ENCODE measurements at regions not wholly inside any gene's neighbourhood (a gene's known extent, or its start where the extent isn't known, plus 50 kb on each side); places are given as distances from the start of the nearest gene placed in this dataset.
"Not testable (repeated sequence)": the region's sequence is repeated elsewhere in the genome, so short reads cannot be mapped to it uniquely, and the experiment has no call there.

DNA sequence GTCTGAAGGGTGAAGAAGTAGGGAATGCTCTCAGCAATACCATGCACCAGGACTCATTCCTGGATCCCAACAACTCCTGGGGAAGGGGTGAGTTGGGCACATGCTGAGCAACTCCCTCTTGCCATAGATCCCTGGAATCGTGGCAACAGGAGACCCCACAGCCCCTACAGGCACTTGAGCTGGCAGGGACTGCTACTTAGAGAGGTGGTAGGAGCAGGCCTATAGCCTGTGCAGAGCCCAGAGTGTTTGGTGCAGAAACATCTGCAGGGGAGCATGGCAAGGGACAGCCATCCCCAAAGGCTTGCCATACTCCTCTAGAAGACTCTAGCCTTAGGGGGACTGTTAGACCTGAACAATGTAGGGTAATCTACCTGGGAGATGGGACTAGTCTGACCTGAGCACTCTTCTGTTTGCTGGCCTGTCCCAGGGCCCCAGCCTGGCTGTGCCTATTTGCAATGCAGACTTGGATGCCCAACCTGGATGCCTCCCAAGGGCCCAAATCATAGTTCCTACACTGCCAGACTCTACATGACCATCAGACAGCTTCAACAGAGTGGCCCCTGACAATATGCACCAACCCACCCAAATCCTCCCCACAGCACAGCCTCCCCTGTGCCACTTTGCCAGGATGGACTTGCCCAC lies 568.6 kb upstream of the KIF2B start:
- no peak for DNase-seq (ENCODE audit: extremely low read depth in 1 of 11, low read depth in 9 of 11, low spot score in 4 of 11)

DNA sequence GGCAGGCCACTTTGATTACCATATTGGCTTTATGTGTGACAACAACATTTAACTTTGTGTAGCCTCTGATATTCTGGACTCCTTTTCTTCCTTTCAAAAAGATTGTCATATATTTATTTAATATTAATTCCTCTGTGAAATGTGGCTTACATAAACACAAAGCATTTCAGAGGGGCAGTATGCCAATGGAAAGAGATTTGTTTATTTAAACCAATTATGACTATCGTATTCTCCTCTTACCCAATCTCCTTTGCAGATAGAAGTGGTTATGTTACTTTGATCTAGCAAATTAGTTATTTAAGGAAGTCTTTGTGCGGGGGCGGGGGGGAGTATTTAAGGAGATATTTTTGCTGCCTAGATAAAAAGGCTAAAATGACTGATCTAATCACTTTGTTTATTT lies 573.7 kb upstream of the KIF2B start:
- DNase-seq (ENCODE audit: extremely low read depth in 1 of 11, low read depth in 9 of 11, low spot score in 4 of 11), result no peak

DNA sequence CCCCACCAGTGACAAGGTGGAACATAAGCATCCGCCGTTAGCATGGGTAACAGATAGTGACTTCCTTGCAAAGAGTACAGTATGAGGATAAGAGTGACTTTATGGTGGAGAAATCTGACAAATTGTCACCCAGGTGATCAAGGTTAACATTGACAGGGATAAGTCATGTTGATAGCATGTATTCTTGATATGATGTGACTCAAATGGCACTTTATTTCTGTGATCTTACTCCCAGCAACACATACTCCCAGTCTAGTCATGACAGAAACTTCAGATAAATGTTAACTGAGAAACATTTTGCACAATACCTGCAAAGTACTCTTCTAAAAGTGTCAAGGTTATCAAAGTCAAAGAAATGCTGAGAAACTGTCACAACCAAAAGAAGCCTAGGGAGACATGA lies 588.6 kb upstream of the KIF2B start:
- DNase-seq (ENCODE audit: extremely low read depth in 1 of 11, low read depth in 9 of 11, low spot score in 4 of 11), result no peak

DNA sequence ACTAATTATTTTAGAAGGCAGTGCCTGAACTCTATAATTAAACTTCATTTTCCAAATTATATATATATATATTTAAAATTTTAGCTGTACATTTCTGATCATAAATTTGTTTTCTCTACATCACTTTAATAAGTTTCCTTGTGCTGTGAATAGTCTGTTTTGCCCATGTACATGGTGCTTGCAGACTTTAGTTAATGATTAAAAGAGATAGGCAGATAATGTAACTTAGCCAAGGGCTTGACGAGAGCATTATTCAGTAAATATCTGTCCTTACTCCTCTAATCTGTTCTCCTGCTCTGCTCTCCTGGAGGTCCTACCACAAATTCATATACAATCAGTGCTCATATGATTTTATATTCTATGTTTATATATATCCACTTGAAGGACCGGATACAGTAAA lies 595.2 kb upstream of the KIF2B start:
- DNase-seq (ENCODE audit: extremely low read depth in 1 of 11, low read depth in 9 of 11, low spot score in 4 of 11), result peak in 1 of 11 donors; percentile 0

DNA sequence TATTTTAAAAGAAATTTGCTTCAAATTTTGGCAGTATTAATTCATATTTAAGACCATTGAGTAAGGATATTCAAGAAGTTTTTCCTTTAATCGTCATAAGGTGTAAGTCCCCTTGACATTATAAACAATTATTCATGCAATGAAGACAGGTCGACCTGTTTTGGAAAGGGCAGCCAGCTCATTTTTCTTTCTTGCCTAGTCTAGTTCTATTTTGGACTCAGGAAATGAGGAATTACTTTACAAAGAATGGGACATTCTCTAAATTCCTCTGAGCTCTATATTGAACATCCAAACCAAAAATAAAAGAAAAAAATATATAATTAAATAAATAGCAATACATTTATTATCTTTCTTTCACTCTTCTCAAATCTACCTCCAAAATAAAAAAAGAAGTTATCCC lies 595.6 kb upstream of the KIF2B start:
- no peak for DNase-seq (ENCODE audit: extremely low read depth in 1 of 11, low read depth in 9 of 11, low spot score in 4 of 11)

DNA sequence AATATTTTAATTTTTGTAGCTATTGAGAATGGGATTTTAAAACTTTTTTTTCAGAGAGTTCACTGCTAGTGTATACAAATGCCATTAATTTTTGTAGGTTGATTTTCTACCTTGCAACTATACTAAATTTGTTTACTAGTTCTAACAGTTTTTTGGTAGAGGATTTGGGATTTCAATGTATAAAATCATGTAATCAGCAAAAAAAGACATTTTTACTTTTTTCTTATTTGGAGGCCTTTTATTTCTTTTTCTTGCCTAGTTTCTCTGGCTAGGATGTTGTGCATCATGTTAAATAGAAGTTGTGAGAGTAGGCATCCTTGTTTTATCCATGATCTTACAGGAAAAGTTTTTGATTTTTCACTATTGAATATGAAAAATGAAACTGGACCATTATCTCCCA lies 602.9 kb upstream of the KIF2B start:
- no peak for DNase-seq (ENCODE audit: extremely low read depth in 1 of 11, low read depth in 9 of 11, low spot score in 4 of 11)

DNA sequence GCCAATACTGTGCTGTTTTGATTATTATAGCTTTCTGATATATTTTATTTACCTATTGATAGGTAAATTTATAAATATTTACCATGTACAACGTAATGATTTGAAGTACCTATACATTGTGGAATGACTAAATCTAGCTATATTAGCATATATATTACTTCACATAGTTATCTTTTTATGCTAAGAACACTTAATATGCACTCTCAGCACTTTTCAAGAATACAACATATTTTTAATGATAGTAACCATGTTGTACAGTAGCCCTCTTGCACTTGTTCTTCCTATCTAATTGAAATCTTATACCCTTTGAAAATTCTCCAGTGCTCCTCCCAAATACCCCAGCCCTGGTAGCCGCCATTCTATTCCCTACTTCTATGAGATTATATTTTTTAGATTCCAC lies 604.0 kb upstream of the KIF2B start:
- DNase-seq (ENCODE audit: extremely low read depth in 1 of 11, low read depth in 9 of 11, low spot score in 4 of 11), result no peak

DNA sequence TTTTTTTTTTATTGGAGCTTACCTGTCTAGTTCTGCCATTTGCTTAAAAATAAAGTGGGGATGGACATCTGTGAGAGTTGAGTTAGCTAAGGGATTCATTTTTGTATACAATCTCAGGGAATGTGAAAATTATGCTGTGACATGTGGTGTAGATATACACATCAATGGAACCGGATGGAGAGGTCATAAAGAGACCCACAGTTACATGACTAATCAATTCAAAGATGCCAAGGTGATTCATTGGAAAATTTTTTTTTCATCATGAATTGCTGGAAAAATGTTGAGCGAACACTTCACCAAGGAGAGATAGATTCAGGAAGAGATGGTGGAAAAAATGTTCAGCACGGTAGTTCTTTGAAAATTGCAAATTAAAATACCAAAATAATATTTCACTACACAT lies 605.4 kb upstream of the KIF2B start:
- DNase-seq (ENCODE audit: extremely low read depth in 1 of 11, low read depth in 9 of 11, low spot score in 4 of 11), result no peak

DNA sequence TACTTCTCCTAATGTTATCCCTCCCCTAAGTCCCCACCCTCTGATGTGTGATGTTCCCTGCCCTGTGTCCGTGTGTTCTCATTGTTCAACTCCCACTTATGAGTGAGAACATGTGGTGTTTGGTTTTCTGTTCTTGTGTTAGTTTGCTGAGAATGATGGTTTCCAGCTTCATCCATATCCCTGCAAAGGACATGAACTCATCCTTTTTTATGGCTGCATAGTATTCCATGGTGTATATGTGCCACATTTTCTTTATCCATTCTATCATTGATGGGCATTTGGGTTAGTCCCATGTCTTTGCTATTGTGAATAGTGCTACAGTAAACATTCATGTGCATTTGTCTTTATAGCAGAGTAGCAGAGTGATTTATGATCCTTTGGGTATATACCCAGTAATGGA lies 613.8 kb upstream of the KIF2B start:
- DNase-seq (ENCODE audit: extremely low read depth in 1 of 11, low read depth in 9 of 11, low spot score in 4 of 11), result not testable (repeated sequence)

DNA sequence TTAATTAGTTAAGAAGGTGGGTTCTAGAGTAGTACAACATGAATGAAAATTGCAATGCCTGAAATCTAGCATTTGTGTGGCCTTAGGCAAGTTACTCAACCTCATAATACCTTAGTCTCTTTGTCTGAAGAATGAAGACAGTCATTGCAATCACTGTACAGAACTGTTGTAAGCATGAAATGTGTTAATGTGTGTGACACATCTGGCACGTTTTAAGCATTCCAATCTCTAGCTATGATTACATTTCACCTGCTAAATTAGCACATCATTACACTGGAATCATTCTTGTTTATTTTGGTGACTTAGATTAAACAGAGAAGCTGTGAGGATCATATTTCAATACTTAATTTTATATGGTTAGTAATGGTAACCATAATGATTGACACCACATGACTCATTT lies 629.7 kb upstream of the KIF2B start:
- no peak for DNase-seq (ENCODE audit: extremely low read depth in 1 of 11, low read depth in 9 of 11, low spot score in 4 of 11)

DNA sequence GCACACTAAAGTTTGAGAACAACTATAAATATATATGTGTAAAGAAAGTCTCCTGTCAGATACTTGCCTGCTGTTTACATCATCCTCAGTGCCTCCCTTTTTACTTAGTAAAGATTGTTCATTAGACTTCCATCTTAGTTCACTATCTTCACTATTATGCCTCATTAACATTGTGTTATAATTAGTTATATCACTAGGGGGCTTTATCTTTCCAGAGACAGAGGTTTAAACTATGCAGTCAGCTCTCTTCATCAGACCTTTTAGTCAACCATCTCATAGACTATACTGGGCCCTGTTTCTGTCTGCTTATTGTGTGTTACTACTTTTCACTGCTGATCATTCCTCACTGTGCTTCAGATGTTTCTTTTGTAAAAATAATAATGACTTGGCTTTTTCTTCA lies 630.8 kb upstream of the KIF2B start:
- no peak for DNase-seq (ENCODE audit: extremely low read depth in 1 of 11, low read depth in 9 of 11, low spot score in 4 of 11)

DNA sequence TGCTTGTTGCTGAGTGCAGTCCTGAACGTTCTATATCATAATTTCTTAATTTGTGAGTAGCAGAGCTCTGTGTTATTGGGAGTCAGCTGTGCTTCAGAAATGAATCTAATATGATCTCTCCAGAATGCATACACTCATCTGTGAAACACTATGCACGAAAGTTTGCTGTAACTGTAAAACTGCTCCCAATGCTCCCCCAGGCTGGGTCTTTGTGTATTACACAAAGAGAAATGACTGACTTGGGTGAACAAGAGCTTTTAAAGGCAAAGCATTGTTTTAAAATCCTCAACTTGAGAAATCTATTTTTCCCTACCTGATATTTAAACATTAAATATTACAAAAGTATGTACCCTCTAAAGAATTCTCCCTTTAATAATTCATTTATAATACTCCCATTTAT lies 636.7 kb upstream of the KIF2B start:
- DNase-seq (ENCODE audit: extremely low read depth in 1 of 11, low read depth in 9 of 11, low spot score in 4 of 11), result no peak

DNA sequence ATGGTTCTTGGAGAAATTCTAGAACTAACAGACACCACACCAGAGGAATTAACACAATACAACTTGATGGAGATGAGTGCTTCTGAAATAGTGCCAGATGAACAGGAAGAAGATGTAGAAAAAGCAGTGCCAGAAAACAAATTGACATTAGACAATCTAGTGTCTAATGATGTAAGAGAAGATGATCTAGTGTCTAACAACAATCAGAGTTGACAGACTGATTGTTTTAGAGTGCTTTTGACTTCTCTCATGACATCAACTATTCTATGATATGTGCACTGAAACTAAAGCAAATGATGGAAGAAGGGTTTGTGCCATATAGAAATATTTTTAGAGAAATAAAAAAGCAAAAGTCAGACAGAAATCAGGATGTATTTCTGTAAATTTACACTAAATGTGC lies 646.1 kb upstream of the KIF2B start:
- no peak for DNase-seq (ENCODE audit: extremely low read depth in 1 of 11, low read depth in 9 of 11, low spot score in 4 of 11)

DNA sequence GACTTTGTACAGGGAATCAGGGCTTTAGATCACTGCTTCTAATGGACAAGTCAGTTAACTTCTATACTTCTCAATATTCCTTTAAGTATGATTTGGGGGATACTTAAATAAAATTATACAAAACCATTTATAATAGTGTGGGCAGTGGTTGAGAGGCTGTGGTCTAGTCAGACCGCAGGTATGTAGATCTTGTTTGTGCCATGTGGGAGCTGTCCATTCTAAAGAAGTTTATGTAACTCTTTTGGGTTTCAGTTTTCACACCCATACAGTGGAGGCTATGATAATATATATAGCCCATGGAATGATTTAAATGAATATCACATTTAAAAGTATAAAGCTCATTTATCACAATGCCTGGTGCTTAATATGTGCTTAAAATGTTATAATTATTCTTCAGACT lies 654.3 kb upstream of the KIF2B start:
- DNase-seq (ENCODE audit: extremely low read depth in 1 of 11, low read depth in 9 of 11, low spot score in 4 of 11), result no peak

DNA sequence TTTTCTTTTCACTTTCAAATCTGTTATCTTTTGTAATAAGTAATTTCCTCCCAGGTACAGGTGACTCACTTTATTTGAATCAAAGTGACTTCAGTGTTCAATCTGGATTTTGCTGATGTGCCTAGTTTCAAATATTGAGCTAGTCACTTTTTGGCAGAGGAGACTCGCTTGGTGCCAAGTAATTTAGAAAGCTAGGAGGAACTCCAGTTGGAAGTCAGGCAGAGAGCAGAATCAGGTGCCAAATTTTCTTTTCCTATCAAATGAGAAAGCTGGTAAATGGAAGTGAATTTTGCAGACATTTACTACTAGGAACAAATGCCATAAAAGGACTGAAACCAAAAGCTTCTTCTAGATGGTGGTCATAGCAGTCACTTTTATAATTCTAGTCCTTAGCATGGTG lies 656.0 kb upstream of the KIF2B start:
- no peak for DNase-seq (ENCODE audit: extremely low read depth in 1 of 11, low read depth in 9 of 11, low spot score in 4 of 11)

DNA sequence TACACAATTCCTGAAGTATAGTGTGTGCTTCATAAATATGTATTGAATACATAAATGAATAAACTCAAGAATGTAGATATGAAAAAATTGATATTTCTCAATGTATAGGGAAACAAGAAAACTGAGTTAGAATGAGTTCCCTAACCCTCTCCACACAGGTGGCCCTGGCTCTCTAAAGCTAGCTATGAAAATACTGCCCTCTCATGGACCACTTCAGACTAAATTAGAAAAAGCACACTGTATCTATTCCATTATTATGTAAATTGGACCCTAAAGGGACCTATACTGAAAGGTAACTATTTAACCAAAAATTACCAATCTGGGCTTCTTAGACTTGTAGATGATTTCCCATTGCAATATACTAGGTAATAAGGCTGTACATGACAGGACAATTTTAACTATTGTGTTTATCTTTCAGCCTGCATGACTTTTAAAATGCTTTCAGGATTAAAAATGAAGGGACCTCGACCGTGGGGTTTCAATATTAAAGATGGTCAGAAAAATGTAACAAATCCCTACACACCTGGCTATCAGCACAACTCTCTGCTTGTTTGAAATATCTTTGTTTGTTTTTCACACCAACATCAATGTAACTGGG lies 672.5 kb upstream of the KIF2B start:
- DNase-seq (ENCODE audit: extremely low read depth in 1 of 11, low read depth in 9 of 11, low spot score in 4 of 11), result peak in 1 of 11 donors; percentile 2

DNA sequence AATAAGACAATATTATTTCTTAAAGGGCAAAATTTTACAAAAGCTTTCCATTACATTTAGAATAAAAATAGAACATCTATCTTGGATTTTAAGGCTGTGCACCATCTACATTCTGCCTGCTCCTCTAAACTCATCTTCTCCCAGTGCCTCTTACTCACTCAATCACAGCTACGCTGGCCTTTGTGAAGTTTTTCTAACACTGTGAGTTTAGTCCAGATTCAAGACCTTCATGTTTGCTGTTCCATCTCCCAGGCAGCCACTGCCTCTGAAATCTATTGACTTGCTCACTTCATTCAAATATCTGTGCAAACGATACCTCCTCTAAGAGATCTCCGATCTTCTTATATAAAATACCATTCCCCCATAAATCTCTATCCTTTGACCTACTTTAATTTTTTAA lies 673.4 kb upstream of the KIF2B start:
- no peak for DNase-seq (ENCODE audit: extremely low read depth in 1 of 11, low read depth in 9 of 11, low spot score in 4 of 11)

DNA sequence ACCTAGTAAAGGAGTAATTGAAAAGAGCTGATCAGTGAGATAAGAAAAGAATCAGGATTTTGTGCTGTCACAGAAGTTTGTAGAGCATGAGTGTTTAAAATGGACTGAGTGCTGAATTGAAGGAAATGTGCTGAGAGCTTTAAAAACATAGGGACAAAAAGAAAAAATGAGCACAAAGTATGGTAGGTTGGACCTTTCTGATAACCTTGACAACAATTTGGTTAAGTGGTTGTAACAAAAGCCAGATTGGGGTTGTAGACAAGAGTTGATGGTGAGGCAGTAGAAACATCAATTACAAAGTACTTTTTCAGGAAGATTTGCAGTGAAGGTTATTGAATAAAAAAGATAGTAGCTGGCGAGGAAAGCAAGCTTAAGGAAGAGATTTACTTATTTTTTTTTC lies 674.7 kb upstream of the KIF2B start:
- DNase-seq (ENCODE audit: extremely low read depth in 1 of 11, low read depth in 9 of 11, low spot score in 4 of 11), result no peak

DNA sequence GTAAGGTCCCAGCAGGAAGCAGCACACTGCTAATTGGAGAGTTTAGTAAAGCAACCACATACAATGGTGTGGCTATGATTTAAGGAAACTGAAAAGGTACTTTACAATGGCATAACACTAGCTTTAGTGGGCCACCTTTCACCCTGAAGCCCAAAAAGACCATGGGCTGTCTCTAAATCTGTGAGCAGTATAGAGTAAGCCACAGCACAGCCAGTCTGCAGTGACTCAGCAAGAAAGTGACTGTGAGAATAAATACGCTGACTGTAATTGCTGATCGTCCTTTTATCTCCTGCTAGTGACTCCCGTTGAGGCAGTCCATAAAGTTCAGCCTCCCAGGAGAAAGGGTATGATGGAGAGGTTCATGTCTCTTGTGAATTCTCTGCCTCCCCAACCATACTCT lies 679.8 kb upstream of the KIF2B start:
- DNase-seq (ENCODE audit: extremely low read depth in 1 of 11, low read depth in 9 of 11, low spot score in 4 of 11), result no peak

DNA sequence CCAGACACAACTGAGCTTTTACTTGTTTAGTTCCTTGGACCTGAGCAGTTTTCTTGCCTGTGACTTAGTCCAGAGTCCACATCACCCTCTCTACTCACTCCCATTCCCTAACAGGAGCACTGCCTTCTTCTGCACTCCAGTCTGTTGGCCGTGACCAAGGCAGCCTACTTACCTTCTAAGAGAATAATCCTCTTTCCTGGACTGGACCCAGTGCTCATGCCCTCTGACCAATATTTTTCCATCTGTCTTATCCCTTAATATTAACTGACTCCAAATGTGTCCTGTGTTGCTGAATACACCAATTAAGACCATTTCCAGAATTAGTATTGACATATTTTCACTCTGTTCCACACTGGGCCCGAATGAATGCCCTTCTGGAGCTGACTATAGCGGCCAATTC lies 681.0 kb upstream of the KIF2B start:
- no peak for DNase-seq (ENCODE audit: extremely low read depth in 1 of 11, low read depth in 9 of 11, low spot score in 4 of 11)

DNA sequence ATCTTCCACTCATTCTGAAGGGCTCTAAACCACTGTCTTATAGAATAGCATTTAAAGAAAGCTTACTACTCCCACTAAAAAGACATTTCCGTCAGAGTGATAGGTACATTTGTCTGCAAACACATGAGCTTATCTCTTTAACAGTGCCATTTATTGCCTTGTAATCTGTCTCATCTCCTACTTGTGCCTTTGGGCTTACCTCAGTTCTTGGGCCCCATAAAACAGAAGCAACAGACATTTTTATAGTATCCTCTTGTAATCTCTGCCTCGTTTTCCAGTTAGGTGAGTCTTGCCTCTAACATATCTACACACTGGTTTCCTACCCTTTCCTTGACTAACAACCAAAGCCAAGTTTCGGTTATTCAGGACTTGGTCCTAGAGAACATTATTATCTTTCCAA lies 681.4 kb upstream of the KIF2B start:
- no peak for DNase-seq (ENCODE audit: extremely low read depth in 1 of 11, low read depth in 9 of 11, low spot score in 4 of 11)

DNA sequence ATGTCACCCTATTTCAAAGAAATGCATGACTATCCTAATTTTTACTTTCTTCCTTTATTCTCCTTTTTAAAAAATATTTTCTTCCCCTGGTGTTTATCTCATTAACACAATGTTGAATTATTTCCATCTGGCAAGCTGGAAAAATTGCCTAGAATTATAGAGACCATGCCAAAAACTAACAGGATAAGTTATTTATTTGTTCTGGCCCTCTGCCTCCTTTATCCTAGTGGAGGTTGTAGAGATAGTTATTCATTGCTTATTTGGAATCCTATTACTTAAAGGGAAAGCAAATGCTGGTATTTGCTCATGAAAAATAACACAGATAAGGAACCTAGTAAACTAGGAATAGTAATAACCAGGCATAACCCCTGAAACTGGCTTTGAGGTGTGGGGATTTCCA lies 684.9 kb upstream of the KIF2B start:
- DNase-seq (ENCODE audit: extremely low read depth in 1 of 11, low read depth in 9 of 11, low spot score in 4 of 11), result no peak

Measured in renal cortex interstitium (tissue), 11 donors.